HG02973 (cell line): ENCODE measurements at regions not wholly inside any gene's neighbourhood (a gene's known extent, or its start where the extent isn't known, plus 50 kb on each side); places are given as distances from the start of the nearest gene placed in this dataset.

Source experiments
- ATAC-seq: cut with Tn5 transposase; IDR thresholded peaks from one replicate; pipeline ENCODE4 v1.9.1; 2021; ENCODE audit warnings: moderate library complexity; ENCODE audit not compliant: unreplicated experiment

- ATAC-seq: peak; percentile 82
Observed at GRCh38 chr12:131607658-131608447, 103.0 kb upstream of the SFSWAP start.

DNA sequence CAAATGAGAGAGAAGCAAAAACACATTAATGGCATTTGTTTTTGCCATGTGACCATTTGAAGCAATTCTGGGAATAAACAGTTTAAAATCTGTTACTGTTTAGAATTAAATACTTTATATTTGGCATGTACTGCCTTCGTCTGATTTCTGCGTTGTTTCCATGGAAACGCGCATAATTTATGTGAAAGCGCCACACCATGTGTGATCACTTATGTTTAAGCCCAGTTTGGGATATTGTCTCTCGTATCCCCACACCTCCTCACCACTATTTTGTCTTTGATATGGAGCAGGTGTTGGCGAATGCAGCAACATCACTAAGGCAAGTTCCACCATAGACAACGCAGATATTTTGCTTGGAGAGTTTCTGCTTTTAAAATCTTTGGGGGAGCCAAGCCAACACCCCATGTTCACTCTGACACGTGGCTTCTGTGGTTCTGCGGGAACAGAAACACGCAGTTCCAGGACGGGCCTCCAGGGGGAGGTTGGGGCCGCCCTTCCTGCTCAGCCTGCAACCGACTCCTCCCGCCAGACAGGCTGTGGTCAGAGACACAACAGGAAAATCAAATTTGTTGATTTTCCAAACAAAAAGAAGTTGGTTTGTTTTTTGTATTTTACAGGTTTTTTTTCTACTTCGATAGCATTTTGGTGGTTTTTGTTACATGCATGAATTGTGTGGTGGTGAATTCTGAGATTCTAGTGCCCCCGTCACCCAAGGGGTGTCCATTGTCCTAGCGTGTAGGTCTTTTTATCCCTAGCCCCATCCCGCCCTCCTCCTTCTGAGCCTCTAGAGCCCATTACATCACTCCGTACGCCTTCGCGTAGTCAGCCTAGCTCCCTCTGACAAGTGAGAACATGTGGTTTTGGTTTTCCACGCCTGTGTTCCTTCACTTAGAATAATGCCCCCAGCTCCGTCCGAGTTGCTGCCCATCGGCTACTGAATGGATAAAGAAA, 101.9 kb upstream of the SFSWAP start:
- no peak for ATAC-seq

GRCh38 chr12:131609762-131610161, 101.1 kb upstream of the SFSWAP start:
- ATAC-seq: no peak

DNA sequence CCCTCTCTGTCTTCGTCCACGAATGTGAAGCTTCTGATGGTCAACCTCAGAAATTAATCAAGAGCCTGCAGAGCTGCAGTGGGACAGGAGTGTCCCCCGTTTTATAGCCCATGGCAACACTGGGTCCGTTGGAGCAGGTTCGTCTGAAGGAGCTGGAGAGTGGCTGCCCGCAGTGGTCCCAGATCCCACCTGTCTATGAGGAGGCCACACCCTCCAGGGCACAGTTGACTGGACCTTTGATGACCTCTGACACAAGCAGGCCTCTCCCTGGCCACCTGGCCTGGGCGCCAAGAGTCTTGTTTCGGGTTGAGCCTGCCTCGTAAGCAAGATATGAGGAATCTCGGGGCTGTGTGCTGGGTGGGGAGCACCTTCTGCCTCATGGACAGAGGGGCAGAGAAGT, 100.7 kb upstream of the SFSWAP start:
- ATAC-seq: no peak

DNA sequence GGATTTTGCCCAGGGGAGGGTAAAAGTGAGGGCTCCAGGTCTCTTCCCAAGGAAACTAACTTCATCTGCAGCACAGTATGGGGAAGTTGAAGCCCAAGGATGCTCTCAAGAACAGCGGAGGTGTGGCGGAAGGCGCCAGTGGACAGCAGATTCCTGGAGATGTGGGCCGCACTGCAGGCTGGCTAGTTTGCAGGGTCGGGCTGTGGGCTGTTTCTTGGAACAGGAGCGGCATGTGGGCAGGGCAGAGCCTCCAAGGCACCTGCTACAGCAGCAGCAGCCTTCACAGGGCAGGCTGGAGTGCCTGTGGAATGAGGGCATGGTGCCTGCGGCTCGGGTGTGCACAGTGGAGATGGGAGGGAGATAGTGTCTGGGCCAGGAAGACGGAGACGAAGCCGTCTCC, 100.0 kb upstream of the SFSWAP start:
- no peak for ATAC-seq

GRCh38 chr12:131611416-131612091, 99.3 kb upstream of the SFSWAP start:
- ATAC-seq: no peak

GRCh38 chr12:131612092-131612755, 98.7 kb upstream of the SFSWAP start:
- ATAC-seq: no peak

GRCh38 chr12:131613186-131613585, 97.7 kb upstream of the SFSWAP start:
- ATAC-seq: no peak

DNA sequence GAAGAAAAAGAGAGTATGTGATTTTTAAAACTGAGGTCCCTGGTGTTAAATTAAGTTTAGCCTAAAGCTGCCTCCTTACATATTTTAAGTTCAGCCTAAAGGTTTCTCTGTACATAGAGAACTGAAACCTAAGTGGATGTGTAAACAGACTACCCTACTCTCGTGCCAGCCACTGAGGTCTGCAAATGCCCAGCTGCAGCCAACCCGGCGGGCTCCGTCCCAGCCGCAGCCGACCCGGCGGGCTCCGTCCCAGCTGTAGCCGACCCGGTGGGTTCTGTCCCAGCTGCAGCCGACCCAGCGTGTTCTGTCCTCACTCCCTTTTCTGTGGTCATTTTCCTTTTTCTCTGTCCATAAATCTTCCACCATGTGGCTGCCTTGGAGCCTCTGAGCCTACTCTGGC, 97.2 kb upstream of the SFSWAP start:
- no peak for ATAC-seq

DNA sequence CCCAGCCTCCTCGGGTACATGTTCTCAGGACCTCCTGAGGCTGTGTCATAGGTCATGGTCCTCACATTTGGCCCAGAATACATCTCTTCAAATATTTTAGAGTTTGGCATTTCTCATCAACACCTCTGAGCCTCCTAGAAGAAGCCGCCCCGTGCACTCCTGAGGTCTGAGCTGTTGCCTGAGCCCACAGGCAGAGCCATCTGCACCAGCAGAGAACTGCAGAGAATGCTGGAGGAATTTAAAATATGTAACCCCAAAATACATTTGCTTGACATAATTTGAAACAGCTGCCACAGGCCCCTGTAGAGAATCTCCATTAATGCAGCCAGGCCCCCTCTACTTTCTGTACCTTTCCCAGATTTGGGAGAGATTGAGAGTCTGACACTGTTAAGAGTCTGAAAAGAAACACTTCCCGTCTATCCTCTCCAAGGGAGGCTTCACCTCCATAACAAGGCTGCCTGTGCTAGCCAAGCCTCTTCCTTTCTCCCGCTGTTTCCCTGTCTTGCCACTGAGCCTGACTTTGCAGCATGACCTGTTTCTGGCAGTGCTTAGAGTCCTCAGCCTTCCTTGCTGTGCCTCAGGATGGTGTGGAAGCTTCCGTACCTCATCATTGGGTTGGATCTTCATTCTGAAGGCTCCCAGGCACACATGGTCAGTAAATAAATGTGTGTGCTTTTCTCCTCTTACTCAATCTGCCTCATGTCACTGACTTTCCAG, 95.4 kb upstream of the SFSWAP start:
- ATAC-seq: no peak

DNA sequence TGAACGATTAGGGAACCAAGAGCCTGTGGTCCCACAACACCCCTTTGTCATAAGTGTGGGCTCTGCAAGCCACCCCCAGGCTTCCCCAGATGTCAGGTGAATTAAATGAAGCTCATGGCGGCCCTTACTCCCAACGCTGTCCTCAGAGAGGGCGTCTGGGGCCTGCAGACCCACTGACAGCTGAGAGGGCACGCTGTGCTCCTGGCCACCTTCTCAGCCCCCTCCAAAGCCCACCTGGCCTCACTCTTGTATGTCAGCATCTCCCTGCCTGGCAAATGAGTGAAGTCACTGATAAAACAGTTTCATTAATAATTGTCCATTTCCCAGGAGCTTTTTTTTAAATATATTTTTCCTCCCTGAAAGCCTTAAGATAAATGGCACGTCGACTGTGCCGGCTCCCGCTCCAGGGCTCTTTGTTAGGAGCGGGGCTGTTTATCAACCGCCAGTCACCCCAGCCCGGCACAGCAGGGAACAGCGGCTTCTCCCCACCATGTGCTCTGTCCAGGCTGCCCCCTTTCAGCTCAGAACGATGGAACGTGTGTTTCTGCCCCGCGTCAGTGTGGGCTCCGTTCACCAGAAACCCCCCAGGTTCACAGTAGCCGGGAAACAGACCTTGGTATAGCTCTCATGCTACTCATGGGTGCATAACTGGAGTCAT, 94.7 kb upstream of the SFSWAP start:
- no peak for ATAC-seq

DNA sequence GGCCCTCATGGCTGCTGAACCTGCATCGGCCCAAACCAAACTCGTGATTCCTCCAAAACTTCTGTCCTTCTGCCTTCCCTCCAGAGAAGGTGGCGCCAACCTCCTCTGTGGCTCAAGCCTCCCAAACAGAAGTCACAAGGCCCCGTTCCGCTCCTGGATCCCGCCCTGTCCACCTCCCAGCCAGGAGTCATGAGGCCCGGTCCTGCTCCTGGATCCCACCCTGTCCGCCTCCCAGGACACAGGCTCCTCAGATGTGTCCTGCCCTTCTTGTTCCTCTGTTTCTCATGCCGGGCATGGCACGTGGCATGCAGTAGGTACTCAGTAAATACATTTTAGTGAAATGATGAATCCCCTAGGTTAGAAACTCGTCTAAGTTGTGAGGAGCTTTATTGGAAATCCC, 94.2 kb upstream of the SFSWAP start:
- no peak for ATAC-seq

DNA sequence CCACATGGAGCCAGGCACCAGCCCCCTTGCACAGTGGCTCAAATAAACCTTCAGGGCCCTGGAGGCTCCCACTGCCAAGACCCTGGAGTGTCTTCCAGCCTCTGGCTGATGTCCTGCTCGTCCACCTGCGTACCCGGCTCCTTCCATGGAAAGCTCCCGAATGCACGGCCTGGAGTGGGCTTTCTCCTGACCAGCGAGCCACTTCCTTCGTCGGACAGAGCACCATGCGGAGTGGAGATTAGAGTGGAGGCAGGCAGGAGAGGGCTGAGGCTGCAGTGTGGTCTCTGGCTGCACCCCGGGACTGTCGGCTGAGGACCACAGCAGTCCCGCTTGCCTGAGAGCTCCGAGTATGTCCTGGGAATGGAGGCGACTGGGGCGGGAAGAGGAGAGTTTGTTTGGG, 93.7 kb upstream of the SFSWAP start:
- ATAC-seq: no peak

- ATAC-seq: no peak
Observed at GRCh38 chr12:131617596-131618302, 93.1 kb upstream of the SFSWAP start.

DNA sequence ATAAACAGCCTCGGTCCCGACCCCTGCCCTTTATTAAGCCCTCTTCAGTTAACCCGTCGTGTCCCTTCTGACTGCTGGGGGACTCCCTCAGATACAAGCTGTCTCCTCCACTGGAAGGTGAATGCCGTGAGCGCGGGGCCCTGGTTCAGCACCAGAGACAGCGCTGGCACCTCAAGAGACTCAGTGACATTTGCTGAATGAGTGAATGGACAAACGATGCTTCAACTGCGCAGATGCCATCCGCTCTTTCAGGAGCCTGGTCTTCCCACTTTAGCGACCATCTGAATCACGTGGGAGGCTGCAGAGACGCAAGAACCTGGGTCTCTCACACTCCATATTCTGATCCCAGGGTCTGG, 92.6 kb upstream of the SFSWAP start:
- ATAC-seq: no peak

DNA sequence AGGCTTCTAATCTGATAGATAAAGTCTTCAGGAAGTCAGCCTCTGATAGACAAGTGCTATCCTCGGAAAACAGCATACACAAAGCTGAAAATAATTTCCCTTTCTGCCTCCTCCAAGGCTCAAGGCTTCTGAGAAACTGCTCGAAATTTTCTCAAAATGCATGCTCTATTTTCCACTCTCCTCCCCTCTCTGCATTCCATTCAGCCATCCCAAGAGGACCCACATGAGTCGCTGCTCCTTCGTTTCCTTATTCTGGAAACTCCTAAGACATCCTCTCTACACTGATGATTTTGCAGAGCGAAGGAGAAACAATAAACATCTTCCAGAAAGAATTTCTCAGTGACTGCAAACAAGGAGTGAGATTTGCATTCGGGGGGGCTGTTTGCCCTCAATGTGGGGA, 92.2 kb upstream of the SFSWAP start:
- ATAC-seq: no peak

DNA sequence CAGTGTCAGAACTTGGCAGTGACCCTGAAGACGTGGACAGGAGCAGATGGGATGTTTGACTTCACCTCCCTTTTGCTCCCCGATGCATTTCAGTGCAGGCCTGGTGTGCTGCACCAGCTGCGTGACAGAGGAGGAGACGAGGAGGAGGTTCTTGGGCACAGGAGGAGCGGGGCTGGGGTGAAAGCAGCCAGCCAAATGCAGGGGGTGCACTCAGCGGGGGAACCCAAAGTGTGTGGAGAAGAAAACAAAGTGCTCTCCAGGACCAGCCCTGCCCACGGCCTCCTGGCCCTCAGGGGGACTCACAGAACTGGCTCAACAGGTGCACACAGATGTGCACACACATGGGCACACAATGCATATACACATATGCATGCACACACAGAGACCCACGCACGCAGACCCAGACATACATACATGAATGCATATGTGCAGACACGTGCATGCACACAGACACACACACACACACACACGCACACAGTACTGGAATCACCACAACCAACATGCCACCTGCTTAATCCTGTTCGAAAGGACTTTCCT, 91.7 kb upstream of the SFSWAP start:
- ATAC-seq: no peak

DNA sequence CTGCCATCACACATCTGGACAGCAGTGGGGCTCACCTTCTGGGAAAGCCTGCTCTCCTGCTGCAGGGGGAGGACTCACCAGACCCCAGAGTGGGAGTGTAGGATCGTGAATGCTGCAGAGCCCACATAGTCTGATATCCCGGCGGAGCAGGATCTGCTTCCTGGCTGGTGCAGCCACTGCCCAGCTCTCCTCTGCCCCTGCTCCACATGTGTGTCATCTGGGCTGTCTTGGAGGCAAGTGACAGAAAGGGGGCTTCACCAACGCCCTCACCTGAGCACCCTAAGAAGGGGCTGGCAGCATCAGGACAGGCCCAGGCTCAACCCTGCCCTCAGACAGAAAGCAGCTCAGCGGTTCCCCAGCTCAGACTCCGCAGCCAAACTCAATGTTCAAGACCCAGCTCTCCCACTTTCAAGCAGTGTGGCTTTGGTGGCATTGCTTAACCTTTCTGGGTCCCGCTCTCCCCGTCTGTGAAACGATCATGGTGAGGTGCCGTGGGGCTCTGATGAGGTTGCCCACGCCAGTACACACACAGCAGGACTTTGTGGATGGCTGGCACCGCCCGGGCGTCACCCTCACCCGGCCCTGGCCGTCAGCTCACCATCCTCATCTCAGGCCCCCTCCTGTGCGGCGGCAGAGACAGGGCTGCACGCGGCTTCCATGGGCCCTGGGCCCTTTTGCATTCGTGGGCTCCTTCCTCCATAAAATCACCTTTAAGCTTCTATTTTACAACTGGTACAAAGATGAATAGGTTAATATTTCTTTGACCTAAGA, 91.0 kb upstream of the SFSWAP start:
- ATAC-seq: no peak
